PFSK-1 (cell line): ENCODE measurements at regions not wholly inside any gene's neighbourhood (a gene's known extent, or its start where the extent isn't known, plus 50 kb on each side); places are given as distances from the start of the nearest gene placed in this dataset.

Source experiments
- FOXP2 ChIP-seq: optimal IDR thresholded peaks from 2 replicates; pipeline ENCODE3; 2011; ENCODE audit warnings: borderline replicate concordance, control low read depth, inconsistent platforms; ENCODE audit not compliant: insufficient read depth; ENCODE audit errors: extremely low read length, extremely low read depth
- POLR2AphosphoS5 ChIP-seq: IDR thresholded peaks from 2 replicates; pipeline ENCODE4 v1.6.1; 2012; ENCODE audit warnings: low read depth, mild to moderate bottlenecking, control low read depth, low read length, moderate library complexity
- SIN3A ChIP-seq: IDR thresholded peaks from 2 replicates; pipeline ENCODE4 v1.6.1; 2012; ENCODE audit warnings: mild to moderate bottlenecking, low read length, moderate library complexity, borderline replicate concordance; ENCODE audit not compliant: insufficient read depth
- TAF1 ChIP-seq: IDR thresholded peaks from 2 replicates; pipeline ENCODE4 v1.6.1; 2012; ENCODE audit warnings: low read length, control low read depth, borderline replicate concordance; ENCODE audit not compliant: insufficient read depth
- TF ChIP-seq, protein P1 (sequence below), 2 experiments: IDR thresholded peaks; 2 replicates each; pipeline versions ENCODE4 v1.6.1 to v1.8.0; 2011 to 2012; ENCODE audit warnings: low read depth in 2 of 2, low read length in 2 of 2, control low read depth in 1 of 2, inconsistent platforms in 1 of 2, mild to moderate bottlenecking in 1 of 2, moderate library complexity in 1 of 2; ENCODE audit not compliant: insufficient read depth in 1 of 2

DNA sequence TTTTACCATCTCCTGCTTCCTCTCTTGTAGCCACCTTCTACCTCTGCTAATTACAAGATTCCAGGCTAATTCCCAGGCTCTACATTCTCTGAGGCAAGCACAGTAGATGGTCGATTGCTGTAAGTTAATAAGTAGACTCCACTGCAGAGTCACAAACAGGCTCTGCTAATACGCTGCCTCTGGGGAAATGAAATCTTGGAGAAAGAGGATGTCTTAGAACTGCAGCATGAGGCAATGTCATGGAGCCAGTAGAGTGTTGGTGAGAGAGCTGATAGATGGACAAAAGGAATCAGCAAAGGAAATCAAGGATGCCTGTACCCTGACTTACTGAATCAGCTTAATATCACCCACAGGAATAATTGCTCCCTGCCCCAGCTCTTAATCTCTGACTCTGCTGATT lies 1260.3 kb downstream of the XPNPEP1 start:
- no peak for TF ChIP-seq POLR2AphosphoS5
- no peak for TF ChIP-seq FOXP2
- no peak for TF ChIP-seq SIN3A
- TF ChIP-seq, protein P1, sequence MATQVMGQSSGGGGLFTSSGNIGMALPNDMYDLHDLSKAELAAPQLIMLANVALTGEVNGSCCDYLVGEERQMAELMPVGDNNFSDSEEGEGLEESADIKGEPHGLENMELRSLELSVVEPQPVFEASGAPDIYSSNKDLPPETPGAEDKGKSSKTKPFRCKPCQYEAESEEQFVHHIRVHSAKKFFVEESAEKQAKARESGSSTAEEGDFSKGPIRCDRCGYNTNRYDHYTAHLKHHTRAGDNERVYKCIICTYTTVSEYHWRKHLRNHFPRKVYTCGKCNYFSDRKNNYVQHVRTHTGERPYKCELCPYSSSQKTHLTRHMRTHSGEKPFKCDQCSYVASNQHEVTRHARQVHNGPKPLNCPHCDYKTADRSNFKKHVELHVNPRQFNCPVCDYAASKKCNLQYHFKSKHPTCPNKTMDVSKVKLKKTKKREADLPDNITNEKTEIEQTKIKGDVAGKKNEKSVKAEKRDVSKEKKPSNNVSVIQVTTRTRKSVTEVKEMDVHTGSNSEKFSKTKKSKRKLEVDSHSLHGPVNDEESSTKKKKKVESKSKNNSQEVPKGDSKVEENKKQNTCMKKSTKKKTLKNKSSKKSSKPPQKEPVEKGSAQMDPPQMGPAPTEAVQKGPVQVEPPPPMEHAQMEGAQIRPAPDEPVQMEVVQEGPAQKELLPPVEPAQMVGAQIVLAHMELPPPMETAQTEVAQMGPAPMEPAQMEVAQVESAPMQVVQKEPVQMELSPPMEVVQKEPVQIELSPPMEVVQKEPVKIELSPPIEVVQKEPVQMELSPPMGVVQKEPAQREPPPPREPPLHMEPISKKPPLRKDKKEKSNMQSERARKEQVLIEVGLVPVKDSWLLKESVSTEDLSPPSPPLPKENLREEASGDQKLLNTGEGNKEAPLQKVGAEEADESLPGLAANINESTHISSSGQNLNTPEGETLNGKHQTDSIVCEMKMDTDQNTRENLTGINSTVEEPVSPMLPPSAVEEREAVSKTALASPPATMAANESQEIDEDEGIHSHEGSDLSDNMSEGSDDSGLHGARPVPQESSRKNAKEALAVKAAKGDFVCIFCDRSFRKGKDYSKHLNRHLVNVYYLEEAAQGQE (IDR thresholded peaks at IDR 0.05; ENCODE audit: insufficient read depth in 1 of 2, low read depth in 2 of 2, low read length in 2 of 2): no peak
- TF ChIP-seq TAF1: no peak

DNA sequence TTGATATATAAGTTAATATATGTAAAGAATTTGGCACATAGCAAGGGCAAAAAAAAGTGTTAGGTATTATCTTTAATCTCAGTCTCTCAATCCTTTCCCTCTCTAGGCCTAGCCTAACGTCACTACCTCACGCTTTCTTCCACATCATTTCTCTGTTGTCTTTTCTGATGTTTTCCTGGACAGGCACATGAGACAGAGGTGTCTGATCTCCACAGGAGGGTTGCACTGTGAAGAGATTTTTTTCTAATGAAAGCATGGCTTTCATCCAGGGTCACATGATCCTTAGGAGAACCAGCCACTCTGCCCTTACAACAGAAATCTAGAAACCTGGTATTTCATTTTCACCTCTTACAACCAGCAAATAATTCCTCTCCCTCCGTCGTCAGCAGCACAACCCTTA lies 1268.3 kb downstream of the XPNPEP1 start:
- TF ChIP-seq SIN3A (no peak), TAF1 (no peak), POLR2AphosphoS5 (no peak), FOXP2 (no peak)
- TF ChIP-seq, protein P1 (IDR thresholded peaks at IDR 0.05; ENCODE audit: insufficient read depth in 1 of 2, low read depth in 2 of 2, low read length in 2 of 2): no peak

DNA sequence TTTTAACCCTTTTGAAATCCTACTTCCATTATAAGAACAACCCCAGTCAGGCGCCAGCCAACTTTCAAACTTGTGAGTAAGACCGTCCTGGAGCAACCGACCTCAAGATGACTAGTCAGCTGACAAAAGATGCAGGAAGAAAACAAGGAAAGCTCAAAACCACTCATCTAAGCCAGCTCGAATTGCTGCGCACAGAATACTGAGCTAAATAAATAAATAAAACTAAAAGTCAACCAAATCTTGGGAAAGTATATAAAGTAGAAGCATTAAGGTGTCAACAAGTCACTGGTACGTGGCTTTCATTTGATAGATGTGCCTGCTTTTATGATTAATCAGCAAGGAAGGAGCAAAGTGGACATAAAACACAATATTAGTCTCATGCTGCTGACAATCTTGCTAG lies 1269.8 kb downstream of the XPNPEP1 start:
- no peak for TF ChIP-seq FOXP2
- TF ChIP-seq TAF1: no peak
- TF ChIP-seq, protein P1 (IDR thresholded peaks at IDR 0.05; ENCODE audit: insufficient read depth in 1 of 2, low read depth in 2 of 2, low read length in 2 of 2): no peak

DNA sequence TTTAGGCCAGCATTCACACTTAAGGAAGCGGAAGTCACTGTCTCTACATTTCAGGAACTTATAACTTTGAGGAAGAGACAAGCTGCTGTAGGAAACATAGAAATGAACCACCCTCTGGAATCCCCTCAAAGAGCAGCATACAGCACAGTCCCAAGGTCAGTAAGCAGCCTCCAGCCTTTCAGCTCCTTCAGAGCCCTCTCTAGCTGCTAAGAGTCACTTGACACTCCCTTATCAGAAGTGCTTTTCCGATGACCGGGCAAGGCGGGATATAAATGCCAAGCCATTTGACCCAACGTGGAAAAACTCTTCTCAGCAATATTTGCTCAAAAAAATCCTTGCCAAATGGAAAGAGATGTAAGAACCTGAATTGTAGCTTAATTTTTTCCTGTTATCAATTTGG lies 1284.3 kb downstream of the XPNPEP1 start:
- TF ChIP-seq SIN3A: no peak
- TF ChIP-seq, protein P1 (IDR thresholded peaks at IDR 0.05; ENCODE audit: insufficient read depth in 1 of 2, low read depth in 2 of 2, low read length in 2 of 2): no peak
- TF ChIP-seq FOXP2: no peak
- TF ChIP-seq POLR2AphosphoS5: no peak
- TF ChIP-seq TAF1: no peak

DNA sequence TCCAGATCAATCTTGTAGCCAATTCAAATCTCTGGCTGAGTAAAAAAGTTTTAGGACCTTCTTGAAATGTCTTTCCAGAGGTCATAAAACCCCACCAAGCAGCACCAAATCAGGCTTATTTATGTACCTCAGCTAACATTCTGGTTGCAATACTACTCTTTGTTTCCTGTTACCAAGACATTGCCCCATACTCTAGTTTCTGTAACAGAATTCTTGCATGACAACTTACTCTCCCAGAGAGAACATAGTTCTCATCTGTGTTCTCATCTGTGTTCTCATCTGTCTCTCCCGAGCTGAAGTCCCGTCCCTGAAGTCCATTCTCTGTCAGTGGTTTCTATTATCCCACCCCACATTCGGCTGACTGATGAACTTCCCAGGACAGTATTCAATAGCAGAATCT lies 1285.1 kb downstream of the XPNPEP1 start:
- TF ChIP-seq, protein P1 (IDR thresholded peaks at IDR 0.05; ENCODE audit: insufficient read depth in 1 of 2, low read depth in 2 of 2, low read length in 2 of 2): no peak
- TF ChIP-seq SIN3A (no peak), TAF1 (no peak), FOXP2 (no peak), POLR2AphosphoS5 (no peak)
